ENCODE measurements at regions not wholly inside any gene's neighbourhood (a gene's known extent, or its start where the extent isn't known, plus 50 kb on each side); places are given as distances from the start of the nearest gene placed in this dataset.

- no peak for DNase-seq (ENCODE audit: low read depth in 4 of 4, low spot score in 3 of 4)
These were observed 275.5 kb upstream of the FMN2 start for GRCh38 chr1:239816081-239816782.

- DNase-seq (ENCODE audit: low read depth in 4 of 4, low spot score in 3 of 4): no peak
These were observed 274.4 kb upstream of the FMN2 start for GRCh38 chr1:239817276-239817675.

- no peak for DNase-seq (ENCODE audit: low read depth in 4 of 4, low spot score in 3 of 4)
These were observed 273.9 kb upstream of the FMN2 start for GRCh38 chr1:239817801-239818200.

GRCh38 chr1:239819096-239819495 is 272.6 kb upstream of the FMN2 start:
- no peak for DNase-seq (ENCODE audit: low read depth in 4 of 4, low spot score in 3 of 4)

- no peak for DNase-seq (ENCODE audit: low read depth in 4 of 4, low spot score in 3 of 4)
These were observed 271.9 kb upstream of the FMN2 start for GRCh38 chr1:239819756-239820250.

GRCh38 chr1:239823852-239824251 is 267.8 kb upstream of the FMN2 start:
- no peak for DNase-seq (ENCODE audit: low read depth in 4 of 4, low spot score in 3 of 4)

GRCh38 chr1:239826211-239826610 is 265.5 kb upstream of the FMN2 start:
- DNase-seq (ENCODE audit: low read depth in 4 of 4, low spot score in 3 of 4): no peak

GRCh38 chr1:239826736-239827135 is 264.9 kb upstream of the FMN2 start:
- DNase-seq (ENCODE audit: low read depth in 4 of 4, low spot score in 3 of 4): no peak

GRCh38 chr1:239829535-239829934 is 262.1 kb upstream of the FMN2 start:
- DNase-seq (ENCODE audit: low read depth in 4 of 4, low spot score in 3 of 4): no peak

- DNase-seq (ENCODE audit: low read depth in 4 of 4, low spot score in 3 of 4): no peak
These were observed 259.9 kb upstream of the FMN2 start for GRCh38 chr1:239831577-239832355.

- no peak for DNase-seq (ENCODE audit: low read depth in 4 of 4, low spot score in 3 of 4)
These were observed 258.0 kb upstream of the FMN2 start for GRCh38 chr1:239833723-239834122.

- DNase-seq (ENCODE audit: low read depth in 4 of 4, low spot score in 3 of 4): no peak
These were observed 255.7 kb upstream of the FMN2 start for GRCh38 chr1:239835946-239836440.

GRCh38 chr1:239840336-239840735 is 251.3 kb upstream of the FMN2 start:
- no peak for DNase-seq (ENCODE audit: low read depth in 4 of 4, low spot score in 3 of 4)

- DNase-seq (ENCODE audit: low read depth in 4 of 4, low spot score in 3 of 4): no peak
These were observed 250.9 kb upstream of the FMN2 start for GRCh38 chr1:239840790-239841189.

- DNase-seq (ENCODE audit: low read depth in 4 of 4, low spot score in 3 of 4): no peak
These were observed 250.1 kb upstream of the FMN2 start for GRCh38 chr1:239841631-239842030.

GRCh38 chr1:239843541-239843940 is 248.1 kb upstream of the FMN2 start:
- no peak for DNase-seq (ENCODE audit: low read depth in 4 of 4, low spot score in 3 of 4)

GRCh38 chr1:239844833-239845232 is 246.8 kb upstream of the FMN2 start:
- no peak for DNase-seq (ENCODE audit: low read depth in 4 of 4, low spot score in 3 of 4)

- DNase-seq (ENCODE audit: low read depth in 4 of 4, low spot score in 3 of 4): no peak
These were observed 236.8 kb upstream of the FMN2 start for GRCh38 chr1:239854922-239855321.

- no peak for DNase-seq (ENCODE audit: low read depth in 4 of 4, low spot score in 3 of 4)
These were observed 235.6 kb upstream of the FMN2 start for GRCh38 chr1:239856067-239856466.

GRCh38 chr1:239856924-239857323 is 234.8 kb upstream of the FMN2 start:
- DNase-seq (ENCODE audit: low read depth in 4 of 4, low spot score in 3 of 4): no peak

GRCh38 chr1:239858057-239858456 is 233.6 kb upstream of the FMN2 start:
- DNase-seq (ENCODE audit: low read depth in 4 of 4, low spot score in 3 of 4): no peak

- no peak for DNase-seq (ENCODE audit: low read depth in 4 of 4, low spot score in 3 of 4)
These were observed 233.2 kb upstream of the FMN2 start for GRCh38 chr1:239858529-239858928.

Measured in right renal pelvis (tissue), 4 donors.